GM12878 (cell line): ENCODE measurements at regions not wholly inside any gene's neighbourhood (a gene's known extent, or its start where the extent isn't known, plus 50 kb on each side); places are given as distances from the start of the nearest gene placed in this dataset.

ENCODE experiments used
- ATAC-seq: fragments of 200-7000 bp; cut with Tn5 transposase; 3 replicates; pipeline ENCODE4 v1.9.1; 2020; ENCODE audit warnings: mild to moderate bottlenecking, moderate library complexity
- BruUV-seq: library from RNA; stranded (reverse); fragments of 400-500 nt; replicated peaks from 2 replicates; lab custom pipeline; 2021; lab: Mats Ljungman, UMichigan
- CTCF ChIA-PET: fragments of 300-600 bp; sonication (Branson Sonifier 250); formaldehyde crosslinking; extraction: SDS; loops from one replicate; lab custom pipeline; 2021; ENCODE audit warnings: inconsistent platforms; lab: Yijun Ruan, JAX
- POLR2A ChIA-PET: fragments of 350-600 bp; formaldehyde crosslinking; extraction: SDS; loops from one replicate; lab custom pipeline; 2021; ENCODE audit warnings: inconsistent platforms; lab: Charles Lee
- RAD21 ChIA-PET: fragments of 300-600 bp; sonication (Branson Sonifier 250); formaldehyde crosslinking; loops from one replicate; lab custom pipeline; 2023; ENCODE audit warnings: antibody characterized with exemption; ENCODE audit not compliant: unreplicated experiment; lab: Charles Lee
- SMC1A ChIA-PET: fragments of 300-600 bp; sonication (Branson Sonifier 250); formaldehyde crosslinking; loops from one replicate; lab custom pipeline; 2023; ENCODE audit not compliant: unreplicated experiment, uncharacterized antibody; lab: Charles Lee
- DNase-seq: peaks from one replicate; pipeline ENCODE4 v3.0.0-alpha.2; 2011; ENCODE audit warnings: low read depth, low spot score
- FAIRE-seq: peaks from 3 replicates; lab custom pipeline; 2011; peaks lifted over from hg19 to GRCh38; lab: Jason Lieb, UNC
- H2AFZ ChIP-seq: 2 replicates; pipeline ENCODE4 v1.6.0; 2011; ENCODE audit warnings: low read depth, low read length, control low read depth; ENCODE audit not compliant: control insufficient read depth
- H3K27ac ChIP-seq: 2 replicates; pipeline ENCODE4 v1.5.1; 2011; ENCODE audit warnings: control low read depth; ENCODE audit not compliant: control insufficient read depth, insufficient read depth
- H3K27me3 ChIP-seq, 2 experiments: replicated peaks in 1 of 2; 2 replicates each; pipeline versions ENCODE4 v1.6.0 to v1.6.1; 2011; ENCODE audit warnings: low read length in 1 of 2; ENCODE audit not compliant: control insufficient read depth in 2 of 2, insufficient read depth in 2 of 2
- H3K36me3 ChIP-seq, 2 experiments: 2 replicates each; pipeline ENCODE4 v1.5.1; 2011; ENCODE audit warnings: low read length in 1 of 2; ENCODE audit not compliant: control insufficient read depth in 2 of 2, insufficient read depth in 2 of 2
- H3K4me1 ChIP-seq: 2 replicates; pipeline ENCODE4 v1.6.1; 2011; ENCODE audit warnings: mild to moderate bottlenecking, low read length, moderate library complexity, mixed read lengths; ENCODE audit not compliant: control insufficient read depth, insufficient read depth
- H3K4me2 ChIP-seq: 2 replicates; pipeline ENCODE4 v1.6.0; 2011; ENCODE audit warnings: control low read depth; ENCODE audit not compliant: control insufficient read depth, insufficient read depth
- H3K4me3 ChIP-seq: fragments of 200-600 bp; sonication (generic); 2 replicates; pipeline ENCODE4 v1.5.1; 2016
- H3K79me2 ChIP-seq: 2 replicates; pipeline ENCODE4 v1.6.0; 2011; ENCODE audit warnings: low read length; ENCODE audit not compliant: control insufficient read depth, insufficient read depth
- H3K9ac ChIP-seq: 2 replicates; pipeline ENCODE4 v1.8.0; 2011; ENCODE audit warnings: low read length, control low read depth, mixed read lengths; ENCODE audit not compliant: control insufficient read depth, insufficient read depth
- H3K9me3 ChIP-seq: replicated peaks from 3 replicates; pipeline ENCODE4 v1.5.1; 2011; ENCODE audit warnings: mild to moderate bottlenecking, low read length; ENCODE audit not compliant: control insufficient read depth, insufficient read depth
- H4K20me1 ChIP-seq: 2 replicates; pipeline ENCODE4 v1.6.0; 2011; ENCODE audit not compliant: control insufficient read depth, insufficient read depth
- CEBPB ChIP-seq, 2 experiments: fragments of 150-350 bp in 1 of 2; IDR thresholded peaks; 2 replicates each; pipeline ENCODE4 v1.6.1; 2012 to 2014; ENCODE audit warnings: low read depth in 2 of 2, low read length in 2 of 2, borderline replicate concordance in 1 of 2, inconsistent platforms in 1 of 2
- DPF2 ChIP-seq: fragments of 450-650 bp; IDR thresholded peaks from 2 replicates; pipeline ENCODE4 v1.6.1; 2017; ENCODE audit warnings: mild to moderate bottlenecking
- HDAC2 ChIP-seq: fragments of 200-600 bp; sonication (generic); IDR thresholded peaks from 2 replicates; pipeline ENCODE4 v1.6.1; 2017
- NFXL1 ChIP-seq: fragments of 450-650 bp; IDR thresholded peaks from 2 replicates; pipeline ENCODE4 v1.6.1; 2017; ENCODE audit warnings: antibody characterized with exemption, mild to moderate bottlenecking, borderline replicate concordance
- NR2C2 ChIP-seq: IDR thresholded peaks from 2 replicates; pipeline ENCODE4 v1.6.1; 2011; ENCODE audit warnings: borderline replicate concordance, low read depth; ENCODE audit not compliant: control insufficient read depth, insufficient read length
- SUPT20H ChIP-seq: IDR thresholded peaks from 2 replicates; pipeline ENCODE4 v1.6.1; 2011; ENCODE audit warnings: low read depth, mild to moderate bottlenecking, low read length, moderate library complexity, borderline replicate concordance; ENCODE audit not compliant: control insufficient read depth
- TAF1 ChIP-seq: IDR thresholded peaks from 2 replicates; pipeline ENCODE4 v1.6.1; 2011; ENCODE audit warnings: mild to moderate bottlenecking, low read depth, low read length, borderline replicate concordance
- WGBS: methylation state at CpG from one replicate; pipeline ENCODE4 v1.1.6; 2016; ENCODE audit warnings: low lambda C conversion rate; ENCODE audit not compliant: insufficient replicate concordance, insufficient coverage; ENCODE audit errors: missing lambda C conversion rate; 5-methylcytosine and 5-hydroxymethylcytosine counted together
- in situ Hi-C: fragments of 300-500 bp; cut with MboI; formaldehyde crosslinking; loops from 9 replicates; pipeline ENCODE4 v1.14.3; 2018; ENCODE audit warnings: mixed read lengths
- intact Hi-C: fragments of 100-400 bp; cut with micrococcal nuclease; formaldehyde crosslinking; loops from one replicate; pipeline ENCODE4 v1.14.2; 2022; ENCODE audit not compliant: unreplicated experiment
- TF ChIP-seq, protein P1 (sequence below): IDR thresholded peaks from 2 replicates; pipeline ENCODE4 v1.6.1; 2012; ENCODE audit warnings: low read length, inconsistent platforms
- TF ChIP-seq, protein P2 (sequence below): fragments of 450-650 bp; formaldehyde crosslinking; IDR thresholded peaks from 2 replicates; pipeline ENCODE4 v1.4.0; 2020; ENCODE audit warnings: mild to moderate bottlenecking, moderate library complexity

DNA sequence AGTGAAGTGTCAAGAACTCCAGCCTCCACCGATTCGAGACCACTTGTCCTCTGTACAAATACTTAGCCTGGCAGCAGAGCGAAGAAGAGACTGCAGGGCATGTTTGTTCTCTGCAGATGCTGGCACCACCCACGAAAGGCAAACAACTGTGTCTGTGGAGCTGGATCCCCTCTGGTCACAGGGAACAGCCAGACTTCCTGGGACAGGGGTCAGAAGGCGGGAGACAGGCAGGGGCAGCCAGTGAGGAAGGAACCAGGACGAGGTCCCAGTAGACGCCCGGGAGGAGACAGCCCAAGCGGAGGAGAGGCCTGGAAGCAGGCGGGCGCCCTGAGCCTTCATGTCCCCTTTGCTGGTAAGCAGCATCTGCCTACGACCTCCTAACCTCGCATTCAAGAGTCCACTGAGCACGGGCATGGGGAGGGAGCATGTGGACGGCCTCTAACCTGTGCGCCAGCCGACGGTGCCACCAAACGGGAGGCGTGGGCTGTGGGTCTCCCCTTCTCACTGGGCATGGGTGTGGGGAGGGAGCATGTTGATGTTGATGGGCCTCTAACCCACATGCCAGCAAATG, 265.5 kb downstream of the DLL1 start (continued):
- no peak for TF ChIP-seq NR2C2
- TF ChIP-seq TAF1: no peak
- TF ChIP-seq, protein P1, sequence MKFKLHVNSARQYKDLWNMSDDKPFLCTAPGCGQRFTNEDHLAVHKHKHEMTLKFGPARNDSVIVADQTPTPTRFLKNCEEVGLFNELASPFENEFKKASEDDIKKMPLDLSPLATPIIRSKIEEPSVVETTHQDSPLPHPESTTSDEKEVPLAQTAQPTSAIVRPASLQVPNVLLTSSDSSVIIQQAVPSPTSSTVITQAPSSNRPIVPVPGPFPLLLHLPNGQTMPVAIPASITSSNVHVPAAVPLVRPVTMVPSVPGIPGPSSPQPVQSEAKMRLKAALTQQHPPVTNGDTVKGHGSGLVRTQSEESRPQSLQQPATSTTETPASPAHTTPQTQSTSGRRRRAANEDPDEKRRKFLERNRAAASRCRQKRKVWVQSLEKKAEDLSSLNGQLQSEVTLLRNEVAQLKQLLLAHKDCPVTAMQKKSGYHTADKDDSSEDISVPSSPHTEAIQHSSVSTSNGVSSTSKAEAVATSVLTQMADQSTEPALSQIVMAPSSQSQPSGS: no peak
- TF ChIP-seq SUPT20H: no peak
- no peak for TF ChIP-seq NFXL1

DNA sequence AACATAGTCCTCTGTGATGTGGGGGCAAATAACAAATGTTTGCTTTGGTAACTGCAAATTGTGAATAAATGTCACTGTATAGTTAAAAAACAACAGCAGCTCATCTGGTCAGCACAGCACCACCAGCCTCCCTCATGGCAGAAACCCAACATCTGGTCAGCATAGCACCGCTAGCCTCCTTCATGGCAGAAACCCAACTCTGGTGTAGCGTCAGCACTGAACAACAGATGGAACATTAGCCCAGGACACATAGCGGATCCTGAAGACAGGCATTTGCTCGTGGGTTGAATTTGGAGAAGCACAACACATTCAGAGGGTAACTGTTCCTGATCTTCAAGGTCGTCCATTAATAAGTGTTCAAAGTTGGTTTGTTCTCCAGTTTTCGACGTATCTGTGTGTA, 265.9 kb downstream of the DLL1 start:
- no peak overlapping the region for H3K27ac ChIP-seq
- no TSS peak for BruUV-seq
- H3K4me3 ChIP-seq: no peak overlapping the region
- H3K4me2 ChIP-seq: no peak overlapping the region
- H3K4me1 ChIP-seq: no peaks in the 10 kb centered on the region
- RAD21 ChIA-PET: no interaction called here
- H3K36me3 ChIP-seq: no peaks in the 10 kb centered on the region
- H3K27me3 ChIP-seq: no peaks in the 10 kb centered on the region
- H3K9me3 ChIP-seq: no peaks in the 10 kb centered on the region; the same call in 2 of the 3 replicates
- CTCF ChIA-PET: no interaction called here
- SMC1A ChIA-PET: no interaction called here
- no peaks in the 10 kb centered on the region for H4K20me1 ChIP-seq
- H3K79me2 ChIP-seq: no peaks in the 10 kb centered on the region
- H2AFZ ChIP-seq: no peak overlapping the region
- no peak for ATAC-seq
- TF ChIP-seq HDAC2: no peak
- TF ChIP-seq DPF2: no peak
- TF ChIP-seq, protein P2, sequence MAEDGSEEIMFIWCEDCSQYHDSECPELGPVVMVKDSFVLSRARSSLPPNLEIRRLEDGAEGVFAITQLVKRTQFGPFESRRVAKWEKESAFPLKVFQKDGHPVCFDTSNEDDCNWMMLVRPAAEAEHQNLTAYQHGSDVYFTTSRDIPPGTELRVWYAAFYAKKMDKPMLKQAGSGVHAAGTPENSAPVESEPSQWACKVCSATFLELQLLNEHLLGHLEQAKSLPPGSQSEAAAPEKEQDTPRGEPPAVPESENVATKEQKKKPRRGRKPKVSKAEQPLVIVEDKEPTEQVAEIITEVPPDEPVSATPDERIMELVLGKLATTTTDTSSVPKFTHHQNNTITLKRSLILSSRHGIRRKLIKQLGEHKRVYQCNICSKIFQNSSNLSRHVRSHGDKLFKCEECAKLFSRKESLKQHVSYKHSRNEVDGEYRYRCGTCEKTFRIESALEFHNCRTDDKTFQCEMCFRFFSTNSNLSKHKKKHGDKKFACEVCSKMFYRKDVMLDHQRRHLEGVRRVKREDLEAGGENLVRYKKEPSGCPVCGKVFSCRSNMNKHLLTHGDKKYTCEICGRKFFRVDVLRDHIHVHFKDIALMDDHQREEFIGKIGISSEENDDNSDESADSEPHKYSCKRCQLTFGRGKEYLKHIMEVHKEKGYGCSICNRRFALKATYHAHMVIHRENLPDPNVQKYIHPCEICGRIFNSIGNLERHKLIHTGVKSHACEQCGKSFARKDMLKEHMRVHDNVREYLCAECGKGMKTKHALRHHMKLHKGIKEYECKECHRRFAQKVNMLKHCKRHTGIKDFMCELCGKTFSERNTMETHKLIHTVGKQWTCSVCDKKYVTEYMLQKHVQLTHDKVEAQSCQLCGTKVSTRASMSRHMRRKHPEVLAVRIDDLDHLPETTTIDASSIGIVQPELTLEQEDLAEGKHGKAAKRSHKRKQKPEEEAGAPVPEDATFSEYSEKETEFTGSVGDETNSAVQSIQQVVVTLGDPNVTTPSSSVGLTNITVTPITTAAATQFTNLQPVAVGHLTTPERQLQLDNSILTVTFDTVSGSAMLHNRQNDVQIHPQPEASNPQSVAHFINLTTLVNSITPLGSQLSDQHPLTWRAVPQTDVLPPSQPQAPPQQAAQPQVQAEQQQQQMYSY (CRISPR knock-in tag): no peak
- TF ChIP-seq CEBPB (IDR thresholded peaks at IDR 0.05; ENCODE audit: borderline replicate concordance in 1 of 2, low read depth in 2 of 2, low read length in 2 of 2): no peak
- no peak for DNase-seq
- in situ Hi-C loops (no loop called here), intact Hi-C loops (no loop called here)
- FAIRE-seq: no peak
- H3K9ac ChIP-seq: no peak overlapping the region
- POLR2A ChIA-PET: no interaction called here
- WGBS: 34% methylated on average over 7 of the region's 7 CpGs
